AG04450 (cell line): ENCODE measurements at regions not wholly inside any gene's neighbourhood (a gene's known extent, or its start where the extent isn't known, plus 50 kb on each side); places are given as distances from the start of the nearest gene placed in this dataset.

Experiments
- CTCF ChIA-PET: fragments of 300-600, 350-600 bp; formaldehyde crosslinking; extraction: SDS; loops from one replicate; lab custom pipeline; 2022; ENCODE audit warnings: antibody characterized with exemption, inconsistent platforms; lab: Charles Lee
- POLR2A ChIA-PET: fragments of 350-600 bp; formaldehyde crosslinking; extraction: SDS; loops from one replicate; lab custom pipeline; 2021; ENCODE audit warnings: antibody characterized with exemption, inconsistent platforms; lab: Yijun Ruan, JAX
- DNase-seq: peaks from one replicate; pipeline ENCODE4 v3.0.0-alpha.2; 2011; ENCODE audit warnings: low read depth, low spot score
- H3K27ac ChIP-seq: one replicate; pipeline ENCODE4 v1.5.1; 2012; ENCODE audit warnings: low read depth, low read length, control low read depth
- H3K27me3 ChIP-seq: one replicate; pipeline ENCODE4 v1.6.0; 2012; ENCODE audit warnings: low read length; ENCODE audit not compliant: control insufficient read depth, insufficient read depth
- H3K4me3 ChIP-seq: 2 replicates; pipeline ENCODE4 v1.5.1; 2011; ENCODE audit warnings: mild to moderate bottlenecking, low read depth, low read length, control low read depth
- H3K9me3 ChIP-seq: 2 replicates; pipeline ENCODE4 v1.5.1; 2012; ENCODE audit warnings: low read length; ENCODE audit not compliant: control insufficient read depth, insufficient read depth
- TF ChIP-seq, protein P1 (sequence below): IDR thresholded peaks from 2 replicates; pipeline ENCODE4 v1.5.1; 2011; ENCODE audit warnings: low read depth, low read length, control low read depth, inconsistent platforms

DNA sequence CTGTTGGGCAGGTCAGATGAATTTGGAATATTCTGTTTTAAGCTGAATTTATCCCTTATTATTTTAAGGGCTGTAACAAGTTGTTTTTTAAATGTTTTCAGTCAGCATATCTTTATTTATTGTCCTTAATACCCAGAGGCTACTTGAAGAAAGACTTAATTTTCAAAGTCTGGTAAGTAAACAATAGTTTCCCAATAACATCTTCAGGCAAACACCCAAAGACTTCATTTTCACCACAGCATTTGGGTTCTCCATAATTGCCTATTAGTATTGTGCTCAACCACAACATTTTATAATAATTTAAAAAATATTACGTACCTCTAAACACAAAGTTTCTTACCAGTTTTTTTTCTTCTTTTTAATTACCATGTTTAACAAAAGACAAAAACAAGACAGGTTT lies 60.0 kb upstream of the MKLN1 start:
- H3K9me3 ChIP-seq = no peaks in the 10 kb centered on the region
- DNase-seq = no peak
- no peak overlapping the region for H3K4me3 ChIP-seq
- H3K27ac ChIP-seq = no peak overlapping the region
- no peaks in the 10 kb centered on the region for H3K27me3 ChIP-seq
- CTCF ChIA-PET = no interaction called here
- TF ChIP-seq, protein P1, sequence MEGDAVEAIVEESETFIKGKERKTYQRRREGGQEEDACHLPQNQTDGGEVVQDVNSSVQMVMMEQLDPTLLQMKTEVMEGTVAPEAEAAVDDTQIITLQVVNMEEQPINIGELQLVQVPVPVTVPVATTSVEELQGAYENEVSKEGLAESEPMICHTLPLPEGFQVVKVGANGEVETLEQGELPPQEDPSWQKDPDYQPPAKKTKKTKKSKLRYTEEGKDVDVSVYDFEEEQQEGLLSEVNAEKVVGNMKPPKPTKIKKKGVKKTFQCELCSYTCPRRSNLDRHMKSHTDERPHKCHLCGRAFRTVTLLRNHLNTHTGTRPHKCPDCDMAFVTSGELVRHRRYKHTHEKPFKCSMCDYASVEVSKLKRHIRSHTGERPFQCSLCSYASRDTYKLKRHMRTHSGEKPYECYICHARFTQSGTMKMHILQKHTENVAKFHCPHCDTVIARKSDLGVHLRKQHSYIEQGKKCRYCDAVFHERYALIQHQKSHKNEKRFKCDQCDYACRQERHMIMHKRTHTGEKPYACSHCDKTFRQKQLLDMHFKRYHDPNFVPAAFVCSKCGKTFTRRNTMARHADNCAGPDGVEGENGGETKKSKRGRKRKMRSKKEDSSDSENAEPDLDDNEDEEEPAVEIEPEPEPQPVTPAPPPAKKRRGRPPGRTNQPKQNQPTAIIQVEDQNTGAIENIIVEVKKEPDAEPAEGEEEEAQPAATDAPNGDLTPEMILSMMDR = no peak
- POLR2A ChIA-PET = no interaction called here

DNA sequence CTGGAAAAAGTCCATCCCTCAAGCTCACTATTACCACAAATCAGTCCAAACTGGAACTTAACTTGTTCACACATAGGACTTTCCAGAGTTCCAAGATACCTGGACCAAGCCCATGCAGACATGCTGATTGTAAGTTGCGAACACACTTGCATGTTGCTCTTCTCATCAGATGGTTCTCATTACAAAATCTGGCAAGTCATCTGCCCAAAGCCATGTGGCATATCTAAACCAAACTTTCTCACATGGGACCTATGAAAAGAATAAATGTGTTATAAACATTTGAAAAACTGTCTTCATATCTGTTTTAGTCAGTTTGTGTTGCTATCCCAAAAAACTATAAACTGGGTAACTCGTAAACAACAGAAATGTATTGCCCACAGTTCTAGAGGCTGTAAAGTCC lies 58.8 kb upstream of the MKLN1 start:
- DNase-seq = no peak
- no peaks in the 10 kb centered on the region for H3K27me3 ChIP-seq
- CTCF ChIA-PET = no interaction called here

DNA sequence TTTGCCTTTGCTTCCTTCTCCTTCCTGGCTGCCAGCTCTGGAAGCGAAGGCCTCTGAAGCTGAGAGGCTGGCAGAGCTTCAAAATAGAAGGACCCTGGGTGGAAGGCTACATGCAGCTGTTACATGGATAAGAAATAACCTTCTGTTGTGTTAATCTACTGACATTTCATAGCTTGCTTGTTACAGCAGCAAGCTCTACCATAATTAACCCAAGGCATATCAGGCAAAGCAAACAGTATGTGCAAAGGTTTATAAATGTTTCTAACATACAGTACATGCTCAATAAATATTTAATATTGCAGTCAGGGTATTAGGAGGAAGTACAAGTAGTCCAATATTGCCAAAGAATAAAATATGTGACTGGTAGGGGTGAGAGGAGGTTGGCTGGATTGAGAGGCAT lies 55.6 kb upstream of the MKLN1 start:
- ChIA-PET CTCF (no interaction called here), POLR2A (no interaction called here)
- no peak overlapping the region for H3K4me3 ChIP-seq
- H3K9me3 ChIP-seq = no peaks in the 10 kb centered on the region
- no peaks in the 10 kb centered on the region for H3K27me3 ChIP-seq
- DNase-seq = no peak
- TF ChIP-seq, protein P1 = no peak
- H3K27ac ChIP-seq = peak overlapping the region; percentile 12

More for the DNA sequence above, 58.8 kb upstream of the MKLN1 start:
- Histone ChIP-seq H3K27ac (no peak overlapping the region), H3K9me3 (no peaks in the 10 kb centered on the region), H3K4me3 (no peak overlapping the region)
- POLR2A ChIA-PET = no interaction called here
- TF ChIP-seq, protein P1 = no peak

DNA sequence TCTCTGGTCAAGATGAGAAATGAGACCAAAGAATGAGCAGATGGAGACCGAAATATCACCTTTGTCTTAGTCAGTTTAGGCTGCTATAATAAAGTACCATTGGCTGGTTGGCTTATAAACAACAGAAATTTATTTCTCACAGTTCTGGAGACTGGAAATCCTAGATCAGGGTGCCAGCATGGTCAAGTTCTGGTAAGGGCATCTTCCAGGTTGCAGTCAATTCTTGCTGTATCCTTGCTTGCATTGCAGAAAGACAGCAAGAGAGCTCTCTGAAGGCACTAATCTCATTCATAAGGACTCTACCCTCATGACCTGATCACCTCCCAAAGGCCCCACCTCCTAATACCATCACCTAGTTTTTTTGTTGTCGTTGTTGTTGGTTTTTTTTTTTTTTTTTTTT lies 52.7 kb upstream of the MKLN1 start:
- TF ChIP-seq, protein P1 = no peak
- Histone ChIP-seq H3K9me3 (no peaks in the 10 kb centered on the region), H3K4me3 (no peak overlapping the region), H3K27me3 (no peaks in the 10 kb centered on the region), H3K27ac (no peak overlapping the region)
- DNase-seq = no peak
- POLR2A ChIA-PET = no interaction called here
- CTCF ChIA-PET = interaction anchor here (0.5 to 0.7 kb wide), 3 partner anchors 18 to 144 kb away, joined by 4 to 7 read pairs (median 4); no protein-coding TSS in a partner anchor

DNA sequence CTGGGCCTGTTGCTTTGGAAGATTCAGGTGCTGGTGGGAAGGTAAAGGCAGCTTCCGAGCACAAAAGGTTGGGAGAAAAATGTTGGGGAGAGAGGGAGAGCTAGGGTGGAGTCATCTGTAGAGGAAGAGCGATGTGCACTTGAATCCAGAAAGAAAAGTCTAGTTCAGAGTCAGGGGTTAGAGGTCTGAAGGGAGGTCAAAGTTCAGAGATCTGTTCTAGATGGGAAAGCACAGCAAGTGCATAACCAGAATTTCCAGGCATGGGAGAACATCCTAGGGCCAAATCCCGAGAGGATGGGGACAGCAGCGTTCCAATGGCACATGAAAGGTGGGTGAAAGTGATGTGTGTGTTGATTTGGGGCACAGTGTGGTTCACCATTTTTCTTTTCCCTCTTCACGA lies 51.5 kb upstream of the MKLN1 start:
- TF ChIP-seq, protein P1 = no peak
- ChIA-PET POLR2A (no interaction called here), CTCF (no interaction called here)
- DNase-seq = no peak
- Histone ChIP-seq H3K27ac (no peak overlapping the region), H3K9me3 (no peaks in the 10 kb centered on the region), H3K27me3 (no peaks in the 10 kb centered on the region), H3K4me3 (no peak overlapping the region)
